Spleen (tissue), 7 donors: ENCODE measurements at regions not wholly inside any gene's neighbourhood (a gene's known extent, or its start where the extent isn't known, plus 50 kb on each side); places are given as distances from the start of the nearest gene placed in this dataset.

Experiments used
- POLR2A ChIP-seq, 3 donors: fragments of 450-650 bp; IDR thresholded peaks; one replicate each; pipeline ENCODE4 v1.5.1; 2017; ENCODE audit warnings: antibody characterized with exemption in 3 of 3, mild to moderate bottlenecking in 1 of 3
- POLR2AphosphoS5 ChIP-seq, 3 donors: sonication (generic); formaldehyde crosslinking; IDR thresholded peaks; one replicate each; pipeline ENCODE4 v1.5.1; 2017; ENCODE audit warnings: antibody characterized with exemption in 3 of 3
- TF ChIP-seq, protein P1 (sequence below), 11 experiments: fragments of 200-600 bp in 7 of 11; fragments of 450-650 bp in 4 of 11; sonication (generic) in 4 of 11; IDR thresholded peaks in 8 of 11; conservative IDR thresholded peaks in 3 of 11; 1 replicate in 7 of 11; 2 replicates in 4 of 11; pipeline versions ENCODE4 v1.4.0 to v1.8.0; 2016 to 2021; ENCODE audit warnings: antibody characterized with exemption in 11 of 11, inconsistent platforms in 4 of 11, mild to moderate bottlenecking in 1 of 11
- donor health status: DM: no; HTN: no; CAD: no; lungs with moderate emphysema.
- donor health status: DM: no; HTN: no; CAD: no.
- donor health status: DM: no; HTN: no; CAD: no.

DNA sequence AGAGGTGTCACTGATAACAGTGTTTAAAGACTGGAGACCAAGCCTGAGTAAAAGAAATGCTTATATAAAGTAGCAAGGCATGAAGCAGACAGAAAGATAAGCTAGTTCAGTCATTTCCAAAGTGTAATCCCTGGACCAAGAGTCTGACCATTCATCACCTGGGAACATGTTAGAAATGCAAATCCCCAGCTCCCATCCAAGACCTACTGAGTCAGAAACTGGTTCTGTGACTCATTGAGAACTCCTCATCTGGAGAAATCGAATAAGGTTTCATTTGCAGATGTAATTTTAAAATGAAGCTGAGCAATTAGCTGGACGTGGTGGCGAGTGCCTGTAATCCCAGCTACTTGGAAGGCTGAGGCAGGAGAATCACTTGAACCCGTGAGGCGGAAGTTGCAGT is 473.9 kb upstream of the UBE2E2 start:
- TF ChIP-seq, protein P1, sequence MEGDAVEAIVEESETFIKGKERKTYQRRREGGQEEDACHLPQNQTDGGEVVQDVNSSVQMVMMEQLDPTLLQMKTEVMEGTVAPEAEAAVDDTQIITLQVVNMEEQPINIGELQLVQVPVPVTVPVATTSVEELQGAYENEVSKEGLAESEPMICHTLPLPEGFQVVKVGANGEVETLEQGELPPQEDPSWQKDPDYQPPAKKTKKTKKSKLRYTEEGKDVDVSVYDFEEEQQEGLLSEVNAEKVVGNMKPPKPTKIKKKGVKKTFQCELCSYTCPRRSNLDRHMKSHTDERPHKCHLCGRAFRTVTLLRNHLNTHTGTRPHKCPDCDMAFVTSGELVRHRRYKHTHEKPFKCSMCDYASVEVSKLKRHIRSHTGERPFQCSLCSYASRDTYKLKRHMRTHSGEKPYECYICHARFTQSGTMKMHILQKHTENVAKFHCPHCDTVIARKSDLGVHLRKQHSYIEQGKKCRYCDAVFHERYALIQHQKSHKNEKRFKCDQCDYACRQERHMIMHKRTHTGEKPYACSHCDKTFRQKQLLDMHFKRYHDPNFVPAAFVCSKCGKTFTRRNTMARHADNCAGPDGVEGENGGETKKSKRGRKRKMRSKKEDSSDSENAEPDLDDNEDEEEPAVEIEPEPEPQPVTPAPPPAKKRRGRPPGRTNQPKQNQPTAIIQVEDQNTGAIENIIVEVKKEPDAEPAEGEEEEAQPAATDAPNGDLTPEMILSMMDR (IDR thresholded peaks at IDR 0.05 in 8 of 11, conservative IDR thresholded peaks at IDR 0.05 in 3 of 11) = no peak
- TF ChIP-seq POLR2A (IDR thresholded peaks at IDR 0.05) (no peak), POLR2AphosphoS5 (IDR thresholded peaks at IDR 0.05) (no peak)
